CD4-positive, alpha-beta T cell (primary cell): ENCODE measurements at regions not wholly inside any gene's neighbourhood (a gene's known extent, or its start where the extent isn't known, plus 50 kb on each side); places are given as distances from the start of the nearest gene placed in this dataset.

Experiments used
- ATAC-seq: fragments of 200-7000 bp; cut with Tn5 transposase; one replicate; pipeline ENCODE4 v1.10.0; 2022; ENCODE audit warnings: mild to moderate bottlenecking; ENCODE audit not compliant: poor library complexity
- CTCF ChIA-PET: fragments of 350-600 bp; sonication (Branson Sonifier 250); formaldehyde crosslinking; loops from one replicate; lab custom pipeline; 2021; ENCODE audit warnings: antibody characterized with exemption, inconsistent platforms; lab: Charles Lee
- POLR2A ChIA-PET: fragments of 350-600 bp; sonication (Branson Sonifier 250); formaldehyde crosslinking; loops from one replicate; lab custom pipeline; 2021; ENCODE audit warnings: antibody characterized with exemption, inconsistent platforms; lab: Charles Lee
- DNase-seq, 14 experiments: peaks; one replicate each; pipeline ENCODE4 v3.0.0-alpha.2; 2013 to 2020; ENCODE audit warnings: mixed read lengths in 2 of 14
- H3K27ac ChIP-seq, 2 donors: one replicate each; pipeline versions ENCODE4 v1.5.1 to v1.7.0; 2013; ENCODE audit warnings: low read length in 2 of 2, low read depth in 1 of 2, mild to moderate bottlenecking in 1 of 2
- H3K27me3 ChIP-seq, 2 experiments: 1 replicate in 1 of 2; 2 replicates in 1 of 2; pipeline versions ENCODE4 v1.6.1 to v1.7.0; 2013; ENCODE audit warnings: low read length in 2 of 2, control low read depth in 1 of 2, mild to moderate bottlenecking in 1 of 2, moderate library complexity in 1 of 2; ENCODE audit not compliant: insufficient read depth in 2 of 2, control insufficient read depth in 1 of 2
- H3K36me3 ChIP-seq: one replicate; pipeline ENCODE4 v1.6.1; 2013; ENCODE audit warnings: low read length, control low read depth; ENCODE audit not compliant: insufficient read depth
- H3K4me1 ChIP-seq: one replicate; pipeline ENCODE4 v1.6.1; 2013; ENCODE audit warnings: low read length, control low read depth; ENCODE audit not compliant: insufficient read depth
- H3K4me3 ChIP-seq: one replicate; pipeline ENCODE4 v1.5.1; 2013; ENCODE audit warnings: mild to moderate bottlenecking, low read length, moderate library complexity
- H3K9me3 ChIP-seq, 2 experiments: 1 replicate in 1 of 2; 2 replicates in 1 of 2; pipeline versions ENCODE4 v1.6.1 to v1.7.0; 2013; ENCODE audit warnings: low read length in 2 of 2, mild to moderate bottlenecking in 2 of 2, control low read depth in 1 of 2, moderate library complexity in 1 of 2; ENCODE audit not compliant: control insufficient read depth in 1 of 2, insufficient read depth in 1 of 2
- H3K27ac Mint-ChIP-seq: one replicate; pipeline ENCODE4 v1.8.0; 2020; ENCODE audit warnings: mixed read lengths
- H3K27me3 Mint-ChIP-seq: one replicate; pipeline ENCODE4 v1.8.0; 2021; ENCODE audit warnings: mixed read lengths
- H3K36me3 Mint-ChIP-seq: one replicate; pipeline ENCODE4 v1.8.0; 2021; ENCODE audit warnings: low read depth, mixed read lengths
- H3K4me1 Mint-ChIP-seq: one replicate; pipeline ENCODE4 v1.8.0; 2021; ENCODE audit warnings: low read depth, mixed read lengths
- H3K4me3 Mint-ChIP-seq: one replicate; pipeline ENCODE4 v1.8.0; 2020; ENCODE audit warnings: mild to moderate bottlenecking, mixed read lengths
- H3K9me3 Mint-ChIP-seq: one replicate; pipeline ENCODE4 v1.8.0; 2020; ENCODE audit warnings: mixed read lengths
- intact Hi-C, 2 experiments: fragments of 100-400 bp; cut with DNase I in 1 of 2; cut with micrococcal nuclease in 1 of 2; formaldehyde crosslinking; loops; one replicate each; pipeline versions ENCODE4 v1.15.1 to v1.9.0; 2023 to 2025; cut with DNase I, micrococcal nuclease
- TF ChIP-seq, protein P1 (sequence below): fragments of 200-600 bp; IDR thresholded peaks from one replicate; pipeline ENCODE4 v1.8.0; 2022; ENCODE audit warnings: antibody characterized with exemption, mild to moderate bottlenecking

DNA sequence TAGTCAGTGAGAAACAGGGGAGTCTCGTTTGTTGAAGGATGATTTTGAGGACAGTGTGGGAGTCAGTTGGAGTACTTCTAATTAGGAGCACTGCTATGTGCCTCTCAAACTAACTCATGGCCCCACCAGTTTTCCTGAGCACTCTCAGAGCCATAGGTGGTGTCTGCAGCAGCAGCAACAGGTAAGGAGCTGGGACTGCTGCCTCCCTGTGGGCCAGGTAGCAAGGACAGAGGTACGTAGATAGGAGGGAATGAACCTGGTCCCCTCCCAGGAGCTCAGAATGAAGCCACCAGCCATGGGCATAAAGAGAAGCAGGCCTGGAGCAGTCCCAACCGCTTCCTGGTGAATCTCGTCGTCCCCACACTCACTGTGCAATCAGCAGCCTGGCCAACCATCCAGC is 183.4 kb downstream of the BUD13 start:
- ATAC-seq, result no peak

GRCh38 chr11:116586392-116586791 is 186.4 kb downstream of the BUD13 start:
- peaks cover 8 to 30% of the 10 kb centered on the region in 2 experiments for H3K27me3 ChIP-seq
- ATAC-seq (no peak), DNase-seq (no peak)
- no peak overlapping the region for H3K27ac ChIP-seq
- Mint-ChIP-seq H3K4me1 (no peaks in the 10 kb centered on the region), H3K36me3 (no peaks in the 10 kb centered on the region), H3K27ac (no peak overlapping the region), H3K4me3 (no peak overlapping the region), H3K9me3 (peaks cover 3% of the 10 kb centered on the region), H3K27me3 (peaks cover 49% of the 10 kb centered on the region)
- H3K4me3 ChIP-seq, result no peak overlapping the region
- peaks cover 0 to 6% of the 10 kb centered on the region in 2 experiments for H3K9me3 ChIP-seq
- POLR2A ChIA-PET, result no interaction called here
- CTCF ChIA-PET, result no interaction called here
- H3K36me3 ChIP-seq, result no peaks in the 10 kb centered on the region
- TF ChIP-seq, protein P1, sequence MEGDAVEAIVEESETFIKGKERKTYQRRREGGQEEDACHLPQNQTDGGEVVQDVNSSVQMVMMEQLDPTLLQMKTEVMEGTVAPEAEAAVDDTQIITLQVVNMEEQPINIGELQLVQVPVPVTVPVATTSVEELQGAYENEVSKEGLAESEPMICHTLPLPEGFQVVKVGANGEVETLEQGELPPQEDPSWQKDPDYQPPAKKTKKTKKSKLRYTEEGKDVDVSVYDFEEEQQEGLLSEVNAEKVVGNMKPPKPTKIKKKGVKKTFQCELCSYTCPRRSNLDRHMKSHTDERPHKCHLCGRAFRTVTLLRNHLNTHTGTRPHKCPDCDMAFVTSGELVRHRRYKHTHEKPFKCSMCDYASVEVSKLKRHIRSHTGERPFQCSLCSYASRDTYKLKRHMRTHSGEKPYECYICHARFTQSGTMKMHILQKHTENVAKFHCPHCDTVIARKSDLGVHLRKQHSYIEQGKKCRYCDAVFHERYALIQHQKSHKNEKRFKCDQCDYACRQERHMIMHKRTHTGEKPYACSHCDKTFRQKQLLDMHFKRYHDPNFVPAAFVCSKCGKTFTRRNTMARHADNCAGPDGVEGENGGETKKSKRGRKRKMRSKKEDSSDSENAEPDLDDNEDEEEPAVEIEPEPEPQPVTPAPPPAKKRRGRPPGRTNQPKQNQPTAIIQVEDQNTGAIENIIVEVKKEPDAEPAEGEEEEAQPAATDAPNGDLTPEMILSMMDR, result no peak
- no peaks in the 10 kb centered on the region for H3K4me1 ChIP-seq
- intact Hi-C loops, result no loop called here

More for the DNA sequence above, 183.4 kb downstream of the BUD13 start:
- H3K4me3 ChIP-seq, result no peak overlapping the region
- Mint-ChIP-seq H3K27me3 (peaks cover 33% of the 10 kb centered on the region), H3K4me1 (no peaks in the 10 kb centered on the region), H3K36me3 (no peaks in the 10 kb centered on the region), H3K27ac (no peak overlapping the region), H3K9me3 (peaks cover 3% of the 10 kb centered on the region), H3K4me3 (no peak overlapping the region)
- peaks cover 6 to 7% of the 10 kb centered on the region in 2 experiments for H3K27me3 ChIP-seq
- H3K9me3 ChIP-seq, result peaks cover 0 to 6% of the 10 kb centered on the region in 2 experiments
- H3K36me3 ChIP-seq, result no peaks in the 10 kb centered on the region
- no peaks in the 10 kb centered on the region for H3K4me1 ChIP-seq
- TF ChIP-seq, protein P1, result no peak
- intact Hi-C loops, result no loop called here
- POLR2A ChIA-PET, result no interaction called here
- CTCF ChIA-PET, result no interaction called here
- no peak for DNase-seq
- H3K27ac ChIP-seq, result no peak overlapping the region

DNA sequence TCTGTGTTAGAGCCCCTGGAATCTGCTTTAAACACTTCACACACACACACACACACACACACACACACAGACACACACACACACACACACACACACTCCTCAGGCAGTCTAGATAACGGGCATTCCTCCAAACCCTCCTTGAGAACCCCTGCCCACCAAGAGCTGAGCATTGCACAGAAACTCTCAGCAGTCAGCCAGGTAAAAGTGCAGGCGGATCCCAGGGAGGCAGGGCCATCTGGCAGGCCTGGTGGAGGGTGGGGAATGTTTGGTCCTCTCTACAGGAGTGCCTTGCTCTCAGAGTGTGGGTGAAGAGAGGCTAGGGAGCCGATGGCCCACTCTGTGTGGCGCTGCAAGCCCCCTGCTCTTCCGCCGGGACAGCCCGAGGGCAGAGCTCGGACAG is 190.2 kb downstream of the BUD13 start:
- H3K27ac Mint-ChIP-seq, result no peak overlapping the region
- H3K36me3 Mint-ChIP-seq, result no peaks in the 10 kb centered on the region
- no peak for DNase-seq

More for the DNA sequence above, 190.2 kb downstream of the BUD13 start:
- Histone ChIP-seq H3K9me3 (no peaks in the 10 kb centered on the region), H3K4me1 (no peaks in the 10 kb centered on the region), H3K27ac (no peak overlapping the region), H3K27me3 (peaks cover 20 to 66% of the 10 kb centered on the region in 2 experiments), H3K4me3 (no peak overlapping the region), H3K36me3 (no peaks in the 10 kb centered on the region)
- CTCF ChIA-PET, result no interaction called here
- peaks cover 64% of the 10 kb centered on the region for H3K27me3 Mint-ChIP-seq
- no peaks in the 10 kb centered on the region for H3K9me3 Mint-ChIP-seq
- intact Hi-C loops, result no loop called here
- POLR2A ChIA-PET, result no interaction called here
- no peaks in the 10 kb centered on the region for H3K4me1 Mint-ChIP-seq
- ATAC-seq, result no peak
- no peak overlapping the region for H3K4me3 Mint-ChIP-seq
- TF ChIP-seq, protein P1, result no peak
